HG03095 (cell line): ENCODE measurements at regions not wholly inside any gene's neighbourhood (a gene's known extent, or its start where the extent isn't known, plus 50 kb on each side); places are given as distances from the start of the nearest gene placed in this dataset.
"Not testable (repeated sequence)": the region's sequence is repeated elsewhere in the genome, so short reads cannot be mapped to it uniquely, and the experiment has no call there.

Experiments used
- ATAC-seq: cut with Tn5 transposase; IDR thresholded peaks from one replicate; pipeline ENCODE4 v1.9.1; 2021; ENCODE audit warnings: moderate library complexity; ENCODE audit not compliant: unreplicated experiment

DNA sequence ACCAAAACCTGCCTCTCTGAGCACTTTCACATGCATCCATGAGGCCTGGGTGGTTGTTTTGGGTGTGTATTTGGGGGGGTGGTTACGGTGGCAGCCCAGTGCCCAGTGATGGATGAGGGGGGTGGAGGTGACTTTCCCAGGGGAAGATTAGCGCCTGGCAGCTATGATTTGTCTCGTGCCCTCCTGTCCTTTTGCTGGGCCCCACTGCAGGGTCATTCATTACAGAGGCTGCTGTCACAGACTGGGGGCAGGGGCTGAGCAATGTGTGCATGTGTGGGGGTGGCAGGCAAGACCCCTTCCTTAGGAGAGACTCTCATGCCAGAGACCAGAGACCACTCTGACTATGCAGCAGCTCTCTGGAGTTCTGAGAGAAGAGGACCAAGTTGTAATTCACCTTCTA, 93.7 kb downstream of the MRM1 start:
- no peak for ATAC-seq

DNA sequence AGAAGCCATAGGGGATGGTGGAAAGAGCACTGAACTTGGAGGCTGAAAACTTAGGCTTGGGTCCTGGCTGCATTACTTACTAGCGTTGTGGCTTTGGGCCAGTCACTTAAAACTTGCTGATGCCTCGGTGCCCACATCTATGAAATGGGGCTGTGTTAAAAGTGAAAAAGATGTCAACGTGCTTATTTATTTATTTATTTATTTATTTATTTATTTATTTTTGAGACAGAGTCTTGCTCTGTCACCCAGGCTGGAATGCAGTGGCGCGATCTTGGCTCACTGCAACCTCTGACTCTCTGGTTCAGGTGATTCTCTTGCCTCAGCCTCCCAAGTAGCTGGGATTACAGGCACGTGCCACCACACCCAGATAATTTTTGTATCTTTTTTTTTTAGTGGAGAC, 94.3 kb downstream of the MRM1 start:
- not testable (repeated sequence) for ATAC-seq

DNA sequence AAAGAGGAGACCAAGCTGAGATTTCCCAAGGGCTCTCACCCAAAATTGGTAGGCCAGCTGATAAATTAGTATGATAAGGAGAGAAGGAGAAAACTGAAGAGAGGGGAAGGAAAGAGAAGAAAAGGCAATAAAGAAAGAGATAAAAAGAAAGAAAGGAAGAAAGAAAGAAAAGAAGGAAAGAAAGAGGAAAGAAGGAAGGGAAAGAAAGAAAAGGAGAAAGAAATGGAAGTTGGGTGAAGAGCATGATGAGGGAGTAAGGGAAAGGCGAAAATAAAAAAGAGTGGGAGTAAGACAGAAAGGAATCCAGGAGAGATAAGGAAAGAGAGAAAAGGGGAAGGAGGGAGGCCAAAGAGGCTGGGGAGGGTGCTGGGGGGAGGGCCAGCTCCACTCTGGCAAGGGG, 95.4 kb downstream of the MRM1 start:
- no peak for ATAC-seq

DNA sequence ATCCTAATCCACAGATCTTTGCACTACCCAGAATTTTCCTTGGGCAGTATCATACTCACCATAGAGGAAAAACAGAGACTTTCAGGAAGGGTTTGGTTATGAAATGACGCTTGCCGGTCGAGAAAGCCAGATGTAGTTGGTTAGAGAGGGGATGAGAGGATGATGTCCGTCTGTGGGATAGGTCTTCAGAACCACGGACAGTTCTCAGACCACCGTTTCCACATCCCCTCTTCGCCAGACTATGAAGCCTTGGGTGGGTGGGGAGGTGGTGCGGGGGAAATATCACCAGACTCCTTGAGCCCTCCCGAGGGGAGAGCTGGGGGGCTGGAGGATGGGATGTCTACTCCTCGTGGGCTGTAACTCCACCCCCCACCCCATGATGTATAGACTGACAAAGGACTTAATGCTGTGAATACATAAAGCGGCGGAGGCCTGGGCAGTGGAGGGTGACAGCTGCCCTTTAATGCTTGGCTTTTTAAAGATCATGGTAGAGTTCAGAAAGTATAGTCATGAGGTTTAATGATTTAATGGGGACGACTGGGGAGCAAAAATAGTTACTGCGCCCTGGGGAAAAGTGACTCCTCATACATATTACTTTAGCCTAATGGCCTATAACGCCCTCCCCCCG, 96.6 kb downstream of the MRM1 start:
- ATAC-seq: no peak

DNA sequence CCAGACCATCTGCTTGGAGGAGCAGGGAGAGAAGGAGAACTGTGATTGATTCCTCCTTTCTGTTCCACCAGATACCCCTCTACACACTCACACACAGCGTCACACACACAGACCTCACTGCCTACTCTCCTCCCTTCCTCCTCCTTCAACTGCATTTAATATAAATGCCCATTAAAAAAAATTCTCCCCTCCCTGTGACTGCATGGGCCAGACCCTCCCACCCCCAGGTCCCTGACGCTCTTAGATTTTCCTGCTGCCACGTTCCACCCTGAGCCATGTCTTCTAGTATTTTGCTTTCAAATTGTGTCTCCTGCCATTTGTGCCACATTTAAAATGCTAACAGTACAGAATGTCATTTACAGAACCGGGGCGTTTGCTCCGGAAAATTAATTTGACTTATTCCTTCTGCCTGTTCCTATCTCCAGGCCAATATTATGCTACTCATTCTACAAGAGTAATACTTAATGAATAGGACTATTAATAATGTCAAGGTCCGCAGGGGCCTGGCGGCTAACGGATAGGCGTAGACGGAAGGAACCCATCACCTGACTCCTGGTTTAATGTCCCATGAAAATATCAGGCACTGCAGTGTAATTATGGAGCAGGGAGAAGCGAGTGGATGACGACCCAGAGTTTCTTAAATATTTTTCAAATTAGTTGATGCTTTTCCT, 100.2 kb downstream of the MRM1 start:
- ATAC-seq: no peak

DNA sequence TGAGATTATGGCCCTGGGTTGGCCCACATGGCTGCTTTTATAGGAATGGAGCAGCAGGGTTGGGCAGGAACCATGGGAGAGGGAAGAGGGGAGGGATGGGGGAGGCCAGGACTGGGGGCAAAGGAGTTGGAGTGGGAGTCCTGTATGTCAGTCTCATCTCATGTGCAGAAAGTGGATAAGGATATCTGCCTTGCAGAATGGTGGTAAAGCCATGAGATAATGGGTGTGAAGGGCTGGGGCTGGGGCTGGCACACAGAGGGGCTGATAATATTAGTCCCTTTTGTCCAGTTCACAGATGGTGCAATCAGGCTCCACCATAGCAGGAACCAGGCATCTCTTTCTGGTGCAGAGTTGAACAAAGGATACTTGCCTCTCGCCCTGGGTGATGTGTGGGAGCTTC, 101.3 kb downstream of the MRM1 start:
- no peak for ATAC-seq

DNA sequence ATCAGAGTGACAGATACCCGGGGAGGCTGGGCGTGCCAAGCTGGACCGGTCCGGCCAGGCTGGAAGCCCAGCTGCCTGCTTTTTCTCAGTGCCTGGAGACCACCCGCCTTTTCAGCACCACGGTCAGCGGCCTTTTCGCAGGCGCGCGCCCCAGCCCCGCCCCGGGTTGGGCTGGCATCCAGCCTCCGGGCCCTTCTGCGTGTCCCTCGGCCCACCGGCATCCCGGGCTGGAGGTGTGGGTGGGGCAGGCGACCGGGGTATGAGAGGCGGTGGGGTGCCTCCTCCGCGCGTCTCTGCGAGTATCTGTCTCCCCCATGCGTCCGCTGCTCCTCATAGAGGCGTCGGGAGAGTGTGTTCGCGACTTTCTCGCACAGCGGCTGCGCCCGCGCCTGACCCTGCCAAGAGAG, 102.5 kb downstream of the MRM1 start:
- ATAC-seq: no peak

DNA sequence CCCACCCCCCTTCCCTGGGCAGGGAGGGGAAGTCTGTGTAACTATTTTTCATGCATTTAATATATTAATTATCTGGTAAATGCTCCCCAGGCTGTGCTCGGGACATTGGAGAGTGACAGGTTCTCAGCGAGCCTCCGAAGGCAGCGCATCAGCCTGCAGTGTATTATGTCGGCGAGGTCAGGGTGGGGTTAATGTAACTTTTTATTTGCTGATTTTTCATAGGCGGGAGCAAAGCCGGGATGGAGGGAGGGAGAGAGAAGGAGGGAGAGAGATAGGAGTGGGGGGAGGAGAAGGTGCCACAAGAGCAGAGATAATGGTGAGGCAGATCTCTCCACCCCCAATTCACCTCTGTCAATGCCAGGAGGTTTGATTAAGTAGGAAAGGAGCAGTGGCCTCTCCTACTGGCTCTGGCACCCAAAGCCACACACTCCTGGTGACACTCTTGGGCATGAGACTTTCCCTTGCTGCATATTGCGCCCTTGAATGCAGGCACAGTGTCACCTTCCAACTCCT, 104.0 kb downstream of the MRM1 start:
- ATAC-seq: no peak

DNA sequence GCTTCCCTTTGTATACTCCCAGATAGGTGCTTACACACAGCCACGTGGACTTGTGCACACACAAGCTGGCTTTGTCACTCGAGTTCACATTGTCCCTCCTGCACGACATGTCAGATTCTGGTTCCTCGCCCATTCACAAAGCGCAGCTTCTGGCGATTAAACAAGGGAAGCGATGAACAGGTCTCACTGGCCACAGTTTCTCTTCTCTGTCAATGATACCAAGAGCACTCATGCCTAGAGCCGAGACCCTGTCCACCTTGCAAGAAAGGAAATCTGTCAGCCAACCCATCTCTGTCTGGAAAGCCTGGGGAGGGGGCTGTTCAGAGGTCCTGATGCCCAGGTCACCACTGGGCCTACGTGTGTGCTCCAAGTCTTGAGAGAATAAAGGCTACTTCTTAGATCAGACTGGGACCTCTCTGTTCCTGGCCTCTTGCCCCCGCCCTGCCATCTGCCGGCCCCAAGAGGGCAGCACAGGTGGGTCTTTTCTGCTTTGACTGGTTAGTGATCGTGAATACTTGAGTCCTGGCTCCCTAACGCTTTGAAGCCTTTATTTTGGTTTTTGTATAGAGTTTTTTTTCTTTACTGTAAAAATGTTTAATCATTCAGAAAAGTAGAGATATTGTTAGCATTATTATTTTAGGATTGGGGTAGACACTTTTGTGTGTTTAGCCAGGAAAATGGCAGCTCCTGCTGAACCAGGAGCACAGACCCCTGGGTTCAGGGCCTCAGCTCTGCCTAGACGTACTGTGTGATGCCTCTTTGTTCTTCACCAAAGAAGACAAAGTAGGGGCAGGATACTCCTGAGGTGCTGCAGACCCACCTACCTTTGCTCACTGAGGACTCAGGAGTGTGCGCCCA, 104.7 kb downstream of the MRM1 start:
- no peak for ATAC-seq

DNA sequence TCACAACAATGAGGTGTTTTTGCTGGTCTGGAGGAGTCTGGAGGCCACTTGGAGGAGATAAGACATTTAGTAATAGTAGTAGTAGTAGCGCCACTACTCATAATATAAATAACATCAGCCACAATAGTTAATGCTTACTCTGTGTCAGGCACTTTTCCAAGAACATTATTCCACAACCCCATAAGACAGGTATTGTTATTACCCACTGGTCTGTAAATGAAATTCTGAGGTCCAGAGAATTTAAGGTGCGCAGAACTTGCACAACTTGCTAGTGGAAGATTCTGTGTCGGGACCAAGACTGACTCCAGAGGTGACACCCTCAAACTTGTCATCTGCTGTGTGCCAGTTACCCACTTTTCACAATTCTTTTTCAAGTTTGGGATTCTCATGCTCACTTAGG, 106.5 kb downstream of the MRM1 start:
- no peak for ATAC-seq

DNA sequence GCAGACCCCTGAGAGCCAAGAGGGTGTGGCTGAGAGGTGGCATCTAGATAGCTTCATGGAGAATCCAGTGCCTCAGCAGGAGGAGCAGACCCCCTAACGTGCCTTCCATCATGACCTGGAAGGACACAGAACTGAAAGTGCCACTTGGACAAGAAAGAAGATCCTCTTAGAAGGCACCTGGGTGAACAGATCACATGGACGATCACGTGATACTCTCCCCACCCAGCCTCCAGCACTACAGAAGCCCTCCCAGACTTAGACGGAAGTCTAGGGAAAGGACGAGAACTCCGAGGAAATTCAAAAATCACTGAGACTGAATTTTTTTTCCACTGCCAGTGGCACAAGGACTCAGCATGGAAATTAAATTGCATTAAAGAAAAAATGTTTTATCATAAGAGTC, 113.4 kb downstream of the MRM1 start:
- ATAC-seq: no peak

DNA sequence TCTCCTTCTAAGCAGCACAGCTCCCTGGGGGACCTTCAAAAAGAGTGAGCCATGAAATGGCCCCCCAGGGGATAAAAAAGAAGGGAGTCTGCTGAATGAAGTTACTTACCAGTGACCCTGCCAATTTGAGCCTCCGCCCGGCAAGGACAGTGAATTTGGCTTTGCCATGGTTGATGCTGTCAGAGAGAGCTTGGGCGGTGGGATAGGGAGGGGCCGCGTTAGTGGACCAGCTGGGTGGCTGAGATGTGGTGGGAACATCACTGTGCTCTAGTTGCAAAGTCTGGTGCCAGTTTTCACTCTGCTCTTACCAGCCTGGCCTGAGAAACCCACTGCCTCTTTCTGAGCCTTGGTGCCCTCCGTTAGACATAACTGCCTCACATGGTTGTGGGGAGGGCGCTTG, 114.6 kb downstream of the MRM1 start:
- ATAC-seq: no peak

DNA sequence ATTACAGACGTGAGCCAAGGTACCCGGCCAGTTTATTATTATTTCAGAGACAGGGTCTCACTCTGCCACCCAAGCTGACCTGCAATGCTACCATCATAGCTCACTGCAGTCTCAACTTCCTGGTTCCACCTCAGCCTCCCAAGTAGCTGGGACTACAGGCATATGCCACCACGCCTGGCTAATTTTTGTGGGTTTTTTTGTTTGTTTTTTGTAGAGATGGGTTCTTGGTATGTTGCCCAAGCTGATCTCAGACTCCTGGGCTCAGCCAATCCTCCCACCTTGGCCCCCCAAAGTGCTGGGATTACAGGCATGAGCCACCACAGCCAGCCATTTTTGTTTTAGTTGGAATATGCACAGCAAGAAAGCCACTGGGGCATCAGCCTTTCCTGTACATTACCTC, 115.7 kb downstream of the MRM1 start:
- no peak for ATAC-seq

DNA sequence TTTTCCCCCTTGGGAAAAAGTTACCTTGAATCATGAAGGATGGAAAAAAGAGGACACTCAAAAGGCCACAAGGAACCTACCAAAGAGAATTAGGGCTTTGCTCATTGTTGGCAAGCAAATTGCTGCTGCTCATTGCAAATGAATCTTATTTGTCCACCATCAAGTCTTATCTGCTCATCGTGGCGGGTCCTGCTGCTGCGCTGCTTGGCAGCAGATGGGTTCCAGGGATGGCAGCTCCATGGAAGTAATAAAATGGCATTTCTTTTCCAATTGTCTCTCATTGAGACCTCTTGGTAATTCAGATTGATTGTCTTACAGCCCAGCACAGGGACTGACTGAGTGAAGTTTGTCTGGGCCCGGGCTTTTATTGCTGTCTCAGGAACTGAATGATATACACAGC, 118.7 kb downstream of the MRM1 start:
- ATAC-seq: no peak

DNA sequence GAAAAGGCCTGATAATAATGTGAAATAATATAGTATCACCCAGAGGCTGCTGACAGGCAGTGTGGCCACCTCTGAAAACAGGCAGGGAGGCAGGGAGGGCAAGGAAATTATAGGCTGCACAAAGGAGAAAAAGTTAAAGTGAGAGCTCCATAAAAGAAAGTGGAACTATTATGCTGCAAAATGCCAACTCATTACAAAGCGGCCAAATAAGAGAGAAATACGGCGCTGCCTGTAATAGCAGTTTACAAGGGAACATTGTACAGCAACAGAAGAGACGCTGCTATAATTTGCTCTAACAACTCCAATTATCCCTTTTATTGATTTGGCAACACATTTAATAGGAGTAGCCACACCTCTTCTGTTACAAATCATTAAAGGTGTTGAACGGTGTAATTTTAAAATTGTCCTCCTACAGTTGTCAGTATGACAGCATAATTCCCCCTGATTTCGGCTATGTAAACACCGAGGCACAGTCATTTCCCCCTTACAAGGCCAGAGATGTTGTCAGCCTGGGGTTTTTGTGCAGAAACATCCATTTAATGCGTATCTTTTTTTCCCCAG, 120.3 kb downstream of the MRM1 start:
- ATAC-seq: no peak

DNA sequence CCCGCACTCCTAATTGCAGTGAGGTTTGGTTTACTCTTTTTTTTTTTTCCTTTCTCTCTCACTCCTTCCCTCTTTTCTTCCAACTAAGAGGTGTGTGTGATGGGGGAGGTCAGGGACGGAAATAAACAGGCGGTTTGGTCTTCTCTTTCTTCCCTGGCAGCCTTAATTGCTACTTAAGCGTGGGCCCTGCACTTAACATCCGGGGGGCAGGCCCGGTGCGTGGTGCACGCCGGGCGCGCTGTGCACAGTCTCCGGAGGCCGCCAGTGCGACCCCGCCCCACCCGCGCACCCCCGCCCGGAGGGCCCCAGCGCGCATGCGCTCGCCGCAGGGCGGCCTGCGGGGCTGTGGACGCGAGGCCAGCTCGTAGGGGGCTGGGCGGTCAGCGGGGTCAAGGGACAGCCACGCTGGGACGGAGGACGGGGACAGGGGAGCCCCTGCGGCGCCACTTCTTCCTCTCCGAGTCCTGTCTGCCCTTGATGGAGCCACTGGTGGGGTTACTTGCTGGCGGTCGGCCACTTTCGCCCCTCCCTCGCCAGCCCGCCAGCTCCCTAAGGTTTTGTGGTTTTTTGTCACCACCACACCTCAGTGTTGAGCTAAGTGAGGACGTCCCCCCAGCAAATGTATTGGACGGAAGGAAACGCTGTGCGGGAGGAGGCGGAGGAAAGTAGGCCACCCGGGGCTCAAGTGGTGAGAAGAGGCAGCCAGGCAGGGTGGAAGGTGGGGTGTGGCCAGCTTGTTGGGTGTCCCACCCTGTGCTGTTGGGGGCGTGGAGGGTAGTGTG, 120.9 kb downstream of the MRM1 start:
- ATAC-seq: peak; percentile 69

DNA sequence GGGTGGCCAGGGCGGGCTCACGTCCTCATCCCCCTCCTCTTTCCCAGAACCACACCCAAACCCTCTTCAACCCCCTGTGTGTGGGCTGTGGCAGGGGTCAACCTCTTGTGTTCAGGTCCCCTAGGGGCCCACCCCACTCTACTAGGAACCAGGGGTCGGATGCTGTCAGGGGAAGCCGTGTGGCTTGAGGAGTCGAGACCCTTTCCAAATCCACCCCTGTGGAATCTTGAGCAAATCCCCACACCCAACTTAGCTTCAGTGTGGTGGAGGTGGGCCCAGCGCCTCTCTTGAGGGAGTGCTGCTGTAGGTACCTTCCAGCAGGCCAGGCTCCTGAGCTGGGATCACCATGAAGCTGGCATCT, 121.5 kb downstream of the MRM1 start:
- ATAC-seq: no peak

DNA sequence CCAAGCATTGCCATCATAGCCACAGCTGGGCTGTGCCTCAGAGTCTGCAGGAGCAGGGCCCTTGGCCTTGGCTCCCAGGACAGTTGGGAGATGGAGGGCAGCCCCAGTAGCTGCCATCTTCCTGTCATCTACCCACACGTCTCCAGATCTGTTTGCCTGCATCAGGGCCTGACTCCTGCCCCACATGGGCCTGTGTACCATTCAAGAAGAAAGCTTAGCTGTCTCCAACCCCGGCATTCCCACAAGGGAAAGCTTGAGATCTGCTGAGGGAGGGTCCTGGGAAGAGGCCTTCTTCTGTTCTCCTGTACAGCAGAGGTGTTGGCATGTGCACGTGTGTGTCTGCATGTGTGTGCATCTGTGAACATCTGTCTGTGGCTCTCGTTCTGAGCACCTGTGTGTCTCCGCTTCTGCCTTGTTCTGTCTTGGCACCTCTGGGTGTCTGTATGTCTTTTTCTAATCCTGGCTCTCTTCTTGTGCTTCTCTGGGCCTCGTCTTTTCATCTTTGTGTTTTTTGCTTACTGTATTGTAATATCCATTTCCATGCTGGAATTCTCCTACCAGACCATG, 122.2 kb downstream of the MRM1 start:
- no peak for ATAC-seq

DNA sequence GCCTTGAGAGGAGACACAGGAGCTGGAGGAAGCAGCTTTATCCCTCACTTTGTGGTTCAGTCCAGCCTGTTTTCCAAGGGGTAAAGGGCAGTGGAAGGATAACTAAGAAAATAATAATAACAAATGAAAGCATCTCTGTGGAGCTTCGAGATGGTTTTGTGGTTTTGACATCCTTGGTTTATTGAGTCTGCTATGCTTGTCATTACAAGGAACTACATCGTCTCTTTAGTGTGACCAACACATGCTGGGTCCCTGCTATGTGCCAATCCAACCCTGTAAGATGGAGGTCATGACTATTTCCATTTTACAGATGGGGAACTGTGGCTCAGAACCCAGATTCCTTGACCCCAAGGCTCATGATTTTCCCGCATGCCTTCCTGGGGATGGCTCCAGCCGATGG, 124.8 kb downstream of the MRM1 start:
- no peak for ATAC-seq

DNA sequence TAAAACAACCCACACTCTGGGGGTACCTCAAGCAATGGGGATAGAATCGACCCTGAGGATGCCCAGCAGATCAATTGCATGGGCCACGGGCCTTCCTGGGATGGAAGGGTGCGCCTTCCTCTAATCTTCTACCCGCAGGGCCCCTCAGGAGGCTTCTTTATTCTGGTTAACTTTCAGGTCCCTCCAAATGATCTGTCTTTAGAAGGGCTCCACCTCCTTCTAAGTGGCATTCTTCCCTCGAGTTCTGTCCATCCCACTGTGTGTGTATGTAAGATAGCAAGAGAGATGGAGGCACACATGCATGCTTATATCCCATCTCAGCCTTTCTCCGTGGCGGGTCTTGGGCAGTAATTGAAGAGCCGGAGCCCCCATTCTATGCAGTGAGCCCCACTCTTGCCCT, 125.7 kb downstream of the MRM1 start:
- ATAC-seq: no peak

DNA sequence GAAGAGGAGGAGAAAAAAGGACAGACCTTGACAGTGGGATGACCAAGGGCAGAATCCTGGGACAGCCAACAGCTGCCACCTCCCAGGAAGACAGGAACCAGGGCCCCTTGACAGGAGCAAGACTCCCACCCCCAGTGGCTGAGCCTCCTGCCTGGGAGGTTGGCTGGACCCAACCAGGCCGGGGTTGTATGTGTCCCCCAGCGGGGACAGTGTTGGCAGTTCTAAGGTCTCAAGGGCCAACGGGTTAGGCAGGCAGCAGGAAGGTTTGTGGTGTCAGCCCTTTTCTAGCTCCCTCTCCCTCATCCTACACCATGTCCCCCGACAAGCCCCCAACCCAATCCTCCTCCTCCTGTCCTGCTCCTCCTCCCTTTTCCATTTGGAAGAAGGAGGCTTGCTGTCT, 126.2 kb downstream of the MRM1 start:
- no peak for ATAC-seq
